Gastrocnemius medialis (tissue), 4 donors: ENCODE measurements at regions not wholly inside any gene's neighbourhood (a gene's known extent, or its start where the extent isn't known, plus 50 kb on each side); places are given as distances from the start of the nearest gene placed in this dataset.

Experiments
- ATAC-seq, 2 donors: fragments of 150-250 bp; one replicate each; pipeline ENCODE4 v1.9.1; 2016
- DNase-seq, 2 donors: peaks; one replicate each; pipeline ENCODE4 v3.0.0-alpha.2; 2019
- H3K27ac ChIP-seq, 4 donors: fragments of 200-600 bp; sonication (generic); 1 replicate in 1 of 4; 2 replicates in 3 of 4; pipeline ENCODE4 v1.5.1; 2016 to 2018; ENCODE audit warnings: mild to moderate bottlenecking in 2 of 4, moderate library complexity in 1 of 4
- H3K27me3 ChIP-seq, 3 donors: fragments of 200-600 bp; sonication (generic) in 2 of 3; 1 replicate in 1 of 3; 2 replicates in 2 of 3; pipeline versions ENCODE4 v1.5.1 to v1.6.0; 2016 to 2019; ENCODE audit warnings: mild to moderate bottlenecking in 1 of 3, moderate library complexity in 1 of 3
- H3K36me3 ChIP-seq, 2 donors: fragments of 200-600 bp; sonication (generic) in 1 of 2; one replicate each; pipeline ENCODE4 v1.5.1; 2017 to 2018
- H3K4me1 ChIP-seq, 2 donors: fragments of 200-600 bp; sonication (generic) in 1 of 2; one replicate each; pipeline ENCODE4 v1.5.1; 2016 to 2017; ENCODE audit warnings: mild to moderate bottlenecking in 2 of 2
- H3K4me3 ChIP-seq, 4 donors: fragments of 200-600 bp; sonication (generic) in 3 of 4; 1 replicate in 1 of 4; 2 replicates in 3 of 4; pipeline ENCODE4 v1.5.1; 2016 to 2019; ENCODE audit warnings: mild to moderate bottlenecking in 2 of 4
- H3K9me3 ChIP-seq, 3 donors: fragments of 200-600 bp; sonication (generic) in 2 of 3; 1 replicate in 1 of 3; 2 replicates in 2 of 3; pipeline ENCODE4 v1.5.1; 2016 to 2019
- CTCF ChIP-seq, 5 experiments: fragments of 450-650 bp in 3 of 5; fragments of 200-600 bp in 2 of 5; sonication (generic) in 2 of 5; IDR thresholded peaks in 4 of 5; conservative IDR thresholded peaks in 1 of 5; 1 replicate in 4 of 5; 2 replicates in 1 of 5; pipeline ENCODE4 v1.5.1; 2016 to 2019; ENCODE audit warnings: antibody characterized with exemption in 5 of 5, mild to moderate bottlenecking in 3 of 5, moderate library complexity in 3 of 5
- POLR2A ChIP-seq, 2 donors: fragments of 450-650 bp; IDR thresholded peaks; one replicate each; pipeline ENCODE4 v1.6.1; 2017; ENCODE audit warnings: antibody characterized with exemption in 2 of 2, mild to moderate bottlenecking in 2 of 2, moderate library complexity in 2 of 2
- in situ Hi-C, 4 donors: fragments of 200-750 bp; cut with MboI; loops; one replicate each; pipeline versions ENCODE4 v1.15.0 to v1.8.0; 2017; ENCODE audit warnings: low sequenced_read_pairs in 4 of 4
- intact Hi-C: fragments of 100-400 bp; cut with DNase I; formaldehyde crosslinking; loops from one replicate; pipeline ENCODE4 v1.15.1; 2023; ENCODE audit warnings: low total_unique reads

DNA sequence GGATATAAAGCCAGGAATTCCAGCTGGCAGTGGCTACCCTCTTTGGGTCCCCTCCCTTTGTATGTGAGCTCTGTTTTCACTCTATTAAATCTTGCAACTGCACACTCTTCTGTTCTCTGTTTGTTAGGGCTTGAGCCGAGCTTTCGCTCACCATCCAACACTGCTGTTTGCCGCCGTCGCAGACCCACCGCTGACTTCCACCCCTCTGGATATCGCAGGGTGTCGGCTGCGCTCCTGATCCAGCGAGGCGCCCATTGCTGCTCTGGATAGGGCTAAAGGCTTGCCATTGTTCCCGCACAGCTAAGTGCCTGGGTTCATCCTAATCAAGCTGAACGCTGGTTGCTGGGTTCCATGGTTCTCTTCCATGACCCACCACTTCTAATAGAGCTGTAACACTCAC lies 1433.5 kb upstream of the ADGRB3 start:
- TF ChIP-seq CTCF (IDR thresholded peaks at IDR 0.05 in 4 of 5, conservative IDR thresholded peaks at IDR 0.05 in 1 of 5) (no peak), POLR2A (IDR thresholded peaks at IDR 0.05) (no peak)
- intact Hi-C loops: no loop called here
- in situ Hi-C loops: no loop called here

DNA sequence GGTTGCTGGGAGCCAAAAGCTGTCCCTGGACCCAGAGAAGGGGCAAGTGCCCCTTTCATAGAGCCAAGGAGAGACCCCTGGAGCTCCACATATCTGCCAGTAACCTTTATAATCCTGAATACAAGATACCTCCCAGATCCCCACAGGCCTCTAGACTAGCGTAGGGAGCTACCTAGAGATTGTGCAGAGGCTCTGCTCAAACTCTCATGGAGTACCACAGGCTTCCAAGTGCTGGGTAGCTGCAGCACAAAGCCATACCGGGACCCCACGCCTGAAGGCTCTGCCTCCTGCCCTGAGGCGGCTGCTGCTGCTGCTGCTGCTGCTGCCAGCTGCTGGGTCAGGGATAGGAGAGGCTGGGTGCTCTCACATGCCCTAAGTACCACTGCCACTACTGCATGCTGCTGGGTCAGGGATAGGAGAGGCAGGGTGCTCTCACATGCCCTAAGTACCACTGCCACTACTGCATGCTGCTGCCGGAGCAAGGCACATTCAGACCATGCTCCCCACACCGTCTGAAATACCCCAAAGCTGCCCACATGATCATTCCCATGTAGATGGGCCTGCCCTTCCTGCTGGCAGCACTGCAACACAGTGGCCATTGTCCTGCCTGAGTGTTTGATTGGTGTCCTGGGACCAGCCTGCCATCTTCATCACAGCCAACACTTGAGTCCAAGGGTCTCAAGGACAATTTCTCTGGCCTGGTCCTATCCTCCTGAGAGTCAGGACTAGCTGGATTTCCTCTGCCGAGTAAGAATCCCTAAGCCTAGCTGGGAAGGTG lies 1434.3 kb upstream of the ADGRB3 start:
- Histone ChIP-seq H3K9me3 (no peaks in the 10 kb centered on the region), H3K36me3 (no peaks in the 10 kb centered on the region), H3K27ac (no peak overlapping the region), H3K27me3 (no peaks in the 10 kb centered on the region), H3K4me1 (no peaks in the 10 kb centered on the region), H3K4me3 (no peak overlapping the region)
- ATAC-seq (no peak), DNase-seq (no peak)
- in situ Hi-C loops (no loop called here), intact Hi-C loops (no loop called here)
- TF ChIP-seq POLR2A (IDR thresholded peaks at IDR 0.05): no peak
- TF ChIP-seq CTCF (IDR thresholded peaks at IDR 0.05 in 4 of 5, conservative IDR thresholded peaks at IDR 0.05 in 1 of 5): no peak

More for the DNA sequence above, 1433.5 kb upstream of the ADGRB3 start:
- no peaks in the 10 kb centered on the region for H3K36me3 ChIP-seq
- H3K4me1 ChIP-seq: no peaks in the 10 kb centered on the region
- H3K9me3 ChIP-seq: no peaks in the 10 kb centered on the region
- no peak overlapping the region for H3K27ac ChIP-seq
- H3K4me3 ChIP-seq: no peak overlapping the region
- no peak for DNase-seq
- no peak for ATAC-seq
- H3K27me3 ChIP-seq: no peaks in the 10 kb centered on the region

DNA sequence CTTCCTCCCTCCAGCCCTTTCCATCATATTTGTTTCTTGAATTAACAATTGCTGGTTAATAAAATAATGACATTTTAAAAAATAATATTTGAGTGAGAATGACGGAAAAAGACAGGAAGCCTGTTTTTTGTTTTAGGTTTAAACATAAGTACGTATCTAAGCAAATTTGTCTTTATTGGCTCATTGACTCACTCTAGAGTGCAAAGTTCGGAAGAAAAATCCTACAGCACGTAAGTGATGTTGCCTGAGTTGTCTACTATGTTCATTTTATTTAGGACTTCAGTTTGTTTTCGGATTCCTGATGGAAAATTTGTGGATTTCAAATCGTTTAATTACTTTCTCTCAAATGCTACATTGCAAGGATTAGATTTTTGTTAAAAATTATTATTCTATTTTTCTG lies 1435.7 kb upstream of the ADGRB3 start:
- H3K4me3 ChIP-seq: no peak overlapping the region
- ATAC-seq: no peak
- intact Hi-C loops: no loop called here
- H3K4me1 ChIP-seq: no peaks in the 10 kb centered on the region
- H3K9me3 ChIP-seq: no peaks in the 10 kb centered on the region
- no peaks in the 10 kb centered on the region for H3K36me3 ChIP-seq
- in situ Hi-C loops: no loop called here
- no peak for TF ChIP-seq CTCF (IDR thresholded peaks at IDR 0.05 in 4 of 5, conservative IDR thresholded peaks at IDR 0.05 in 1 of 5)
- no peak for TF ChIP-seq POLR2A (IDR thresholded peaks at IDR 0.05)
- H3K27me3 ChIP-seq: no peaks in the 10 kb centered on the region
- H3K27ac ChIP-seq: no peak overlapping the region
- no peak for DNase-seq

- Histone ChIP-seq H3K9me3 (no peaks in the 10 kb centered on the region), H3K36me3 (no peaks in the 10 kb centered on the region), H3K4me3 (no peak overlapping the region), H3K27ac (no peak overlapping the region), H3K27me3 (no peaks in the 10 kb centered on the region), H3K4me1 (no peaks in the 10 kb centered on the region)
- intact Hi-C loops (no loop called here), in situ Hi-C loops (no loop called here)
- ATAC-seq (no peak), DNase-seq (no peak)
- no peak for TF ChIP-seq POLR2A (IDR thresholded peaks at IDR 0.05)
- no peak for TF ChIP-seq CTCF (IDR thresholded peaks at IDR 0.05 in 4 of 5, conservative IDR thresholded peaks at IDR 0.05 in 1 of 5)
These were observed 1444.3 kb upstream of the ADGRB3 start for GRCh38 chr6:67190733-67191132.

DNA sequence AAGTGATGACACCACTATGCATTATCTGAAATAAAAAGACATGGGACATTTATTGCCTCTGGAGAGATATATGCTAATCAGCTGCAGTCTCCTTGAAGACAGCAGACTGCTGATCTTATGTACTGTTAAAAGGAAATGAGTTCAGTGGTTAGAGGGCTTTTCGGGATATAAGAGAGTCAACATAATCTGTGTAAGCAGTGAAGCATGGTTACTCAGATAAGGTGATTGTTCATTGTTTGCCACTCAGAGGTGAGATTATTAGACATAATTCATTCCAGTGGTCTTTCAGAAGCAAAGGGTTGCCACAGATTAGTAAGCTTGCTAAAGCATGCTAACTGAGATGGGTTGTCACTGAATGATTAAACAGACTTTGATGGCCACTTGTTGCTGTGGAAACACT lies 1450.7 kb upstream of the ADGRB3 start:
- DNase-seq (no peak), ATAC-seq (no peak)
- no peak for TF ChIP-seq CTCF (IDR thresholded peaks at IDR 0.05 in 4 of 5, conservative IDR thresholded peaks at IDR 0.05 in 1 of 5)
- no peak for TF ChIP-seq POLR2A (IDR thresholded peaks at IDR 0.05)
- no peaks in the 10 kb centered on the region for H3K27me3 ChIP-seq
- H3K36me3 ChIP-seq: no peaks in the 10 kb centered on the region
- no peaks in the 10 kb centered on the region for H3K4me1 ChIP-seq
- H3K27ac ChIP-seq: no peak overlapping the region
- H3K4me3 ChIP-seq: no peak overlapping the region
- in situ Hi-C loops (no loop called here), intact Hi-C loops (no loop called here)
- H3K9me3 ChIP-seq: no peaks in the 10 kb centered on the region
